ENCODE measurements at regions not wholly inside any gene's neighbourhood (a gene's known extent, or its start where the extent isn't known, plus 50 kb on each side); places are given as distances from the start of the nearest gene placed in this dataset.
"Not testable (repeated sequence)": the region's sequence is repeated elsewhere in the genome, so short reads cannot be mapped to it uniquely, and the experiment has no call there.

GRCh38 chr14:89056394-89056793, 231.9 kb downstream of the TTC8 start:
- in situ Hi-C loops (cut with HindIII; ENCODE audit: low sequenced_read_pairs), result no loop called here

DNA sequence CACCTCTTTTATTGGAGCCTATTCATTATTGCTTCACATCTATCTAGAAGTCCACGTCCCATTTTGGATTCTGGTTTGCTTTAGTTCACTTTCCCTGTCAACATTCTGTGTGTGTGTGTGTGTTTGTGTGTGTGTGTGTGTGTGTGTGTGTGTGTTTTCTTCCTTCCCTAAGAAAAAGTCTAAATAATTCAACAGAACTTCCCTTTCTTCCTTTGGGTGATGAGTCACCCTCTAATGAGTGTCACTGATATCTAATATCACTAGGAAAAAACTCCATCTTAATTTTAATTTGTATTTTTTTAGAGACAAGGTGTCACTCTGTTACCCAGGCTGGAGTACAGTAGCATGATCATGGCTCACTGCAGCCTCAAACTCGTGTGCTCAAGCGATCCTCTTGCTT, 234.2 kb downstream of the TTC8 start:
- in situ Hi-C loops (cut with HindIII; ENCODE audit: low sequenced_read_pairs), result no loop called here

- in situ Hi-C loops (cut with HindIII; ENCODE audit: low sequenced_read_pairs), result no loop called here
Measured at GRCh38 chr14:89060191-89060590, 235.7 kb downstream of the TTC8 start.

DNA sequence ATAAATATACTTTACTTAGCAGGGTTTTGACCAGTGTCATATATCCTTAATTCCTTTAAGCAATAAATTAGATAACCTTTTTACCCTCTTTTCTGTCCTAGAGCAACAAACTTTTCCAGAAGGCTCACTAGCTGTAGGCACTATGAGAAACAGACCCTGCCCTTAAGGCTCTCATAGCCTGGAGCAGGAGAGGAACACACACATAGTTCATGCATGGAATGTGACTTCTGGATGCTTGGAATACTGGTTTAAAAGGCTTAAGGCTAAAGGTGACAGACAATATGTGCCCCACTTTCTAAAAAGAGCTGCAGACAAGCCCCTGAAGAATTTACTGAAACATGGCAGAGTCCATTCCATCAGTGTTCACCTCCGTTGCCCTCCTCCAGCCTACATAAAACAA, 237.2 kb downstream of the TTC8 start:
- in situ Hi-C loops (cut with HindIII; ENCODE audit: low sequenced_read_pairs), result no loop called here

DNA sequence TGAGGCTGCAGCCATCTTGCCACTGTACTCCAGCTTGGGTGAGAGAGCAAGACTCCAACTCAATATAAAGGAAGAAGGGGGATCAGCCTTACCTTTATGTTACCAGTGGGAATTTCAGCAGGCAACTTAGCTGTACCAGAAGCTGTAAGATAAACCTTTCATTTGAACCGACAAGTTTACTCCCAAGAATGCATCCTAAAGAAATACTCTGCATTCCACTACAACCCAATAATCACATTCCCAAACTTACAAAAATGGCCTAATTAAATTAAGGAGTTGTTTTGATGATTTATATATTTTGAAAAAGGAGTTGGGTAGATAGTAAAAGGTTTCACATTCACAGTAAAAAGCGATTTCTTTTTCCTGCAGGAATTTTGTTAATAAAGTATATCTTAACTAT, 241.4 kb downstream of the TTC8 start:
- in situ Hi-C loops (cut with HindIII; ENCODE audit: low sequenced_read_pairs), result no loop called here

DNA sequence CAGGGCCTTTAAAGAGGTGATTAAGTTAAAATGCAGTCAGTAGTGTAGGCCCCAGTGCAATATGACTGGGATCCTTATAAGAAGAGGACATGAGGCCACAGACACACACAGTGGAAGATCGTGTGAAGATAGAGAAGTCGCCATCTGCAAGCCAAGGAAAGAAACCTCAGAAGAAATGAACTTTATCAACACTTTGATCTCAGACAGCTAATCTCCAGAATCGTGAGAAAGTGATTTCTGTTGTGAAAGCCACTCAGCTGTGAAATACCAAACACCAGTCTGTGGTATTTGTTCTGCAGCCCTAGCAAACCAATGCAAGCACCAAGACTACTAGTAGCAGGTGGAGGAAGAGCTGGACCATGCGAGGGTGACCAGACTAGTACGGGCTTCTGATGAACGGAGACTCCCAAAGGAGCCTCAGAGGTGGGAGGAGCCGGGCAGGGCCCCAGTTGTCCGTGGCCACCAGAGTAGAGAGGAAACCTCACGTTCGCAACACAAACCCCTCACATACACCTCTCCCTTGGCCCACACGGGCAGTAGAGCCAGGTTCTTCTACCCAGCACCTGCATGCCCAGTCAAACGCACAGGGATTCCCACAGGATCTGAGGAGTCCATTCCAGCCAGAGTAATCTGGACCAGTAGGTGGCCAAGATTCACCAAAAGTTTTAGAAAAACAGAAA, 243.0 kb downstream of the TTC8 start:
- in situ Hi-C loops (cut with HindIII; ENCODE audit: low sequenced_read_pairs), result no loop called here

GRCh38 chr14:89078021-89078795, 253.8 kb downstream of the TTC8 start:
- in situ Hi-C loops (cut with HindIII; ENCODE audit: low sequenced_read_pairs), result no loop called here

DNA sequence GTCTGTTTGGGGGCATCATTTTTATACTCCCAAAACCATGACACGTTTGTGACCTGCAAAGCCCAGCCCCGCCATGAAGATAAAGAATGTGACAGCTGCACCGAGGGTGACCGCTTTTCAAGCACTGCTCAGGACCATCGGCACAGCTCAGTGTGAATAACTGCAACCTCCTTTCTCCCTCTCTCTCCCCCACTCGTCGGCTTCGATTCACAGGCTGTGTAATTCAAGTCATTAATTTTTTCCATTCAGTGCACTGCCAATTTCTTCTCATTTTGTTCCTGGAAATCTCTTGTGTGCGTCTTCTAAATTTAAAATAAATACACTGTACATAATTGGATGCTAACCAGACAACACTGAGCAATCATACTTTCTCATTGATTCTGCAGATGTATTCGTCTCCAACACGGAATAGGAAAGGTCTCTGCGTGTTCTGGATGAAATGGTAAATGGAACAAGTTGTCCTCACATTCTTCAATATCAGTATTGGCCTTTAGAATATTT, 260.8 kb downstream of the TTC8 start:
- in situ Hi-C loops (cut with HindIII; ENCODE audit: low sequenced_read_pairs), result loop anchor here (5.0 kb wide), 1 partner anchor 43 kb away; no protein-coding TSS in a partner anchor

DNA sequence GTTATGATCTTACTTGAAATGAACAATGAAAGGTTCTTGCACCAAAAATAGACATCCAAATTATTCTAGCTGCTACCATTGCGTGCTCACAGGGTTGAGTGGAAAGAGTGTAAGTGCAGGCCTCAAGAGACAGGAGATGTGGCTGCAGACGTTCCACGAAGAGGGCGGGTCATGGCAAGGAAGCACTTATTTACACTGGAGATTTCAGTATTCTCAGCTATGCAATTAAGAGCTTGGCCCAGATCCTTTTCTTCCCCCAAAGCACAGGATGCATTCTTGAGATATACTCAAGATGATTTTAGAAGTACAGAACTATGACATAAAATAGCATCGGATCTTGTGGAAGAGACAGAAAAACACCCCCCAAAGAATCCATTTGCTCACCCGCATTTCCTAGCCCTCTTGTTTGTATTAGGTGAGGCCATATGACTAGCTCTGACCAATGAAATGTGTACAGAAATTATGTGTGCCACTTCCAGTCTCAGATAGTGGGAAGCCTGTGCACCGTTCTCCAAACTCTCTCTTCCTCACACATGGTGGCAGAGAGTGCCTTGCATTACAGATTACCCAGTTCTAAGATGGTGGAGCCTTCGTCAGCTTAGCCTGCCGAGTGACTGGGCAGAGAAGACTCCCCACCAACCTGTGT, 261.4 kb downstream of the TTC8 start:
- in situ Hi-C loops (cut with HindIII; ENCODE audit: low sequenced_read_pairs), result loop anchor here (5.0 kb wide), 1 partner anchor 44 kb away; no protein-coding TSS in a partner anchor

- in situ Hi-C loops (cut with HindIII; ENCODE audit: low sequenced_read_pairs), result loop anchor here (5.0 kb wide), 1 partner anchor 46 kb away; no protein-coding TSS in a partner anchor
Measured at GRCh38 chr14:89088530-89088929, 264.1 kb downstream of the TTC8 start.

DNA sequence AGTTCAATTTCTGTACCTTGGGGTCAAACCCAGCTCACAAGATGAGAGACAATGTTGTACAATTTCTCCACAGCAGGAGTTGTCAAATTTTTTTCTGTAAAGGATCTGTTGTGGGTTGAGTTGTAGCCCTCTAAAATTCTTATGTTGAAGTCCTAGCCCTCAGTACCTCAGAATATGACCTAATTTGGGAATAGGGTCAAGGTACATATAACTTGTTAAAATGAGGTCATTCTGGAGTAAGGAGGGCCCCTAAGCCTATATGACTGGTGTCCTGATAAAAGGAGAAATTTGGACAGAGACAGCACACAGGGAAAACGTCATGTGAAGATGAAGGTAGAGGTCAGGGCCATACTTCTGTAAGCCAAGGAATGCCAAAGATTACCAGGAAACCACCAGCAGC, 264.9 kb downstream of the TTC8 start:
- in situ Hi-C loops (cut with HindIII; ENCODE audit: low sequenced_read_pairs), result loop anchor here (5.0 kb wide), 1 partner anchor 47 kb away; no protein-coding TSS in a partner anchor

- in situ Hi-C loops (cut with HindIII; ENCODE audit: low sequenced_read_pairs), result no loop called here
Measured at GRCh38 chr14:89091781-89092180, 267.3 kb downstream of the TTC8 start.

DNA sequence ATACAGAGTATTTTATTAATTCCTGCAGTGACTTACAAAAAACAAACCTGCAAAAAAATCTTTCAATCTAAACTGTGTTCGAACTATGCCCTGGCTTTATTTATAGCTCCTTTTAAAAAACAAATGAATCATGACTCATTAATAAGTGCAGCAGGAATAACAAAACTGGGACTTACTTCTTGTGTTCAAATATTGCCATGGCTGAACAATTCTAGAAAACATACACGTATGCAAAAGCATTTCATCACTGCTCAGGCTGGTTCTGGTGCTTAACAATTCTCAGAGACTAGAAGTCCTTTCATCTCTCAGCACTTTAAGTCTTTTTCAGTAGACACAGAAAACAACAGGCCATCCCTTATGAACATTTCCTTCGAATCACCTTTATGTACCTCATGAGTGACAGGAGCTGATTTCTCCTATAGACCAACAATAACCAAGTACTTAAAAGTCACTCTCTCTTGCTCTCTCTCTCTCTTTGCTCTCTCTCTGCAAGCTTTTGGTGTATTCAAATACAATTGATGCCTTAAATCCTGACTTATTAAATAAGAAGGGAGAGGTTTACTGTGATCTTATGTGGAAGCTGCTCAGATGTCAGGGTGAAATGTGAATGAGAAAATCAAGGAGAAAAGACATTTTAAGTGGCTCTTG, 268.8 kb downstream of the TTC8 start:
- in situ Hi-C loops (cut with HindIII; ENCODE audit: low sequenced_read_pairs), result no loop called here

GRCh38 chr14:89095036-89095435, 270.6 kb downstream of the TTC8 start:
- in situ Hi-C loops (cut with HindIII; ENCODE audit: low sequenced_read_pairs), result no loop called here

DNA sequence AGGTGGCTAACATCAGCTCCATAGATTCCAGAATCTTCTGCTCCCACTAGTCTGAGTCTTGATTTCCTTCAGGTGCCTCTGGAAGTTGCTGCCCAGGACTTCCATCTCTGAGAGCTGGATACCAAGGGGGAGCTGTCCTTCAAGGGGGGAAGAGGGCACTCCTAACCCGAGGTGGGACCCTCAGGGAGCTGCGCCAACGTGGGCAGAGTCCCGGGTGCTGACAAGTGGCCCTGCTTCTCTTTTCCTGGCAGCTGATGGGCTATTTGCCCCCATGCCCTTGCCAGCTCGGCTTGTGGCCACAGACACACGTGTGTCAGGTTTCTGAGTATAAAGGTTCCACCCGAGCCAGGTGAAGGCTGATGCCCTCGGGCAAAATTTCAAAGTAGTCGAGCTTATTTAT, 272.5 kb downstream of the TTC8 start:
- in situ Hi-C loops (cut with HindIII; ENCODE audit: low sequenced_read_pairs), result no loop called here

DNA sequence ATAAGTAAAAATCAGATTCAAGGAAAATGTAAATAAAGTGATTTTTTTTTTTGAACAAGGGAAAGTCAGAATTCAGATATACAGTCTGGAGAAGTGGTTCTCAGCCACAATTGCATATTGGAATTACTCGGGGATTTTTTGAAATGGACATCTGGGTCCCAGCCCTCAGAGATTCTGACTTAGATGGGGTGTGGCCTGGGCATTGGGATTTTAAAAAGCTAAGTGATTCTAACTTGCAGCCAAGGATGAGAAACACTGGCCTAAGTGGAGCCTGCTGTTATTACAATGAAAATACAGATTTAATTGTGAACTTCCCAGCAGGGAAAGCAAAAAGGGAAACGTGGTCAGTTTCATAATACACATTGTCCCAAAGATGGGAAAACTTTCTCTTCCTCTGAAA, 273.8 kb downstream of the TTC8 start:
- in situ Hi-C loops (cut with HindIII; ENCODE audit: low sequenced_read_pairs), result no loop called here

- in situ Hi-C loops (cut with HindIII; ENCODE audit: low sequenced_read_pairs), result not testable (repeated sequence)
Measured at GRCh38 chr14:89104171-89104817, 279.8 kb downstream of the TTC8 start.

GRCh38 chr14:89104861-89105260, 280.4 kb downstream of the TTC8 start:
- in situ Hi-C loops (cut with HindIII; ENCODE audit: low sequenced_read_pairs), result not testable (repeated sequence)
